GM19351 (cell line): ENCODE measurements at regions not wholly inside any gene's neighbourhood (a gene's known extent, or its start where the extent isn't known, plus 50 kb on each side); places are given as distances from the start of the nearest gene placed in this dataset.
A peak's percentile ranks its signal among the peaks of the same experiment; 100 is the strongest.

Experiments used
- ATAC-seq: cut with Tn5 transposase; IDR thresholded peaks from one replicate; pipeline ENCODE4 v1.9.1; 2021; ENCODE audit warnings: mild to moderate bottlenecking, moderate library complexity; ENCODE audit not compliant: unreplicated experiment

DNA sequence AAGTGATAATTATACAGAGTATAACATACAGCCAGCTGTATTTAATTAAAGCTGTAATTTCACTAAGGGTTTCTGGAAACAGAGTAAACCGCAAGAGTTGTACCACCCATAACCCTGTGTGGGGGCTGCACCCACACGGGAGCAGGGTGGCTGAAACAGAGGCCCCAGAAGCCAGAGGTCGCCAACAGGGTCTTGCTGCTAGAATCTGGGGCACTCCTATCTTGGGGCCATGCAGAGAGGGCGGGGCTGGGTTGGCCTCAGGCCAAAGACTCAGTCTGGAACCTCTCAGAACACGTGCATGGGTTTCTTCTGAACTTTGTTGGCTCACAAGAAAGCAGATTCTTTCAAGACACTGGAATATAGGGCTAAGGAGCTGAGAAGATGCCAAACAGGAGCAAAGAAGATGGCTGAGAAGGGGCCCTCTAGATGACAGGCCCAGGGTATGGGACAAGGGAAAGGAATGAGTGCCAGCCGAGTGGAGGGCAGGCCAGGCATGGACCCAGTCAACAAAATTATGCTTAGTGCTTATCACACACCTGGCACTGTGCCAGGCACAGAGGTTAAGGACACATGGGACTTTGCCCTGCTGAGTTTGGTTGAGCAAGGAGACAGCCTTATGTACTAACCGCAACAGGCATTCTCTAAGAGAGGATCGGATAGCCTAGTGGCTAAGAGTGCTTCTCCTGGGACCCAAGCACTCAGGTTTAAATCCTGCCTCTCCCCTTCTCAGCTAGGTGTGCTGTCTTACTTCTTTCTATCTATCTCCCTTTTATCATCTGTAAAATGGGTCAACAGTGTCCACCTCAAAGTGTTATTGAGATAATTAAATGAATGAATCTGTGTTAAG is 96.6 kb upstream of the FOXP4 start:
- ATAC-seq, result no peak

DNA sequence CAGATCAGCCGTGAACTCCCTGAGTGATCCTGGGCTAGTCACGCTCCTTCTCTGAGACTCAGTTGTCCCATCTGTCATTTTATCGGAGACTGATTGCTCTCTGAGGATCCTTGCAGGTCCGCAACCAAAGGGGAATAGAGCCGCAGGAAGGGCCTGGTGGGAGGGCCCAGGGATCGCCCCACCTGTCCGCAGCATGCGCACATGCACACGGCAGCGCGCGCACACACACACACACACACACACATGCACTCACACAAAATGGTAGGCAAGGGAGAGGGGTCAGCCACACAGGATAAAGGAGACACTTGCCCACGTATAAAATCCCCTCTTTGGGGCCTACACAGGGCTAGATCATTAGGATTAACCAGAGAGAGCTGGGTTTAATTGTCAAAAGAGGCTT is 95.6 kb upstream of the FOXP4 start:
- ATAC-seq, result no peak

DNA sequence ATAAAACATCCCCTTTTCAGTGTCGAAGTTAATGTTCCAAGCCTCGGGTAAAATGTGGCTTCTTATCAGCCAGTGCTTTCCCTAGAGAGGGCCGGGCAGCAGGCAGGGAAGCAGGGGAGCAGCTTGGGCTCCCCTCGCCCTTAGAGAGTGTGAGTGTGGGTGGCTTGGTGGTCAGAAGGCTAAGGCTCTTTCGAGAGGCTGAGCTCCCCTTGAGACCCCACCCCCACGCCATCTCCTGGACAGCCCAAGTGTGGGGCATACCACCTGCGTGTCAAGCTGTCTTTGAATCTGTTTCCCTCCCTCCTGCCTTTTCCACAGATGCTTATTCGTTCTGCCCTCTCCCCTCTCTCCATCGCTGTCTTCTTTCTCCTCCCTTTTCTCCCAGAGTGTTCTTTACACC is 95.1 kb upstream of the FOXP4 start:
- no peak for ATAC-seq

- ATAC-seq, result no peak
Measured at GRCh38 chr6:41451515-41452163, 94.5 kb upstream of the FOXP4 start.

DNA sequence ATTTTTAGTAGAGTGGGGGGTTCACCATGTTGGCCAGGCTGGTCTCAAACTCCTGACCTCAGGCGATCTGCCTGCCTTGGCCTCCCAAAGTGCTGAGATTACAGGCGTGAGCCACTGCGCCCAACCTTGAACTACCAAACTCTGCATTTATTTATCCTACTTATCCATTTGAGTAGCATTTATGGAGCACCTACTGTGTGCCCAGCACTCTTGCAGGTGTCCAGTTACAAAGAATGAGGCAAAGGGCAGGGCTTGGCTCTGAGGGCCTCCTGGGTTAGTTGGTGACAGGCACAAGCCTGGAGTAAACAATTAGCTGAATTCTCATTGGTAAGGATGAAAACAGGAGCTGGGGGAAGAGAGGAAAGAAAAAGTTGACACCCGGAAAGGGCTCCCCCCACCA is 93.4 kb upstream of the FOXP4 start:
- ATAC-seq, result no peak

GRCh38 chr6:41453244-41453643 is 92.9 kb upstream of the FOXP4 start:
- ATAC-seq, result no peak

DNA sequence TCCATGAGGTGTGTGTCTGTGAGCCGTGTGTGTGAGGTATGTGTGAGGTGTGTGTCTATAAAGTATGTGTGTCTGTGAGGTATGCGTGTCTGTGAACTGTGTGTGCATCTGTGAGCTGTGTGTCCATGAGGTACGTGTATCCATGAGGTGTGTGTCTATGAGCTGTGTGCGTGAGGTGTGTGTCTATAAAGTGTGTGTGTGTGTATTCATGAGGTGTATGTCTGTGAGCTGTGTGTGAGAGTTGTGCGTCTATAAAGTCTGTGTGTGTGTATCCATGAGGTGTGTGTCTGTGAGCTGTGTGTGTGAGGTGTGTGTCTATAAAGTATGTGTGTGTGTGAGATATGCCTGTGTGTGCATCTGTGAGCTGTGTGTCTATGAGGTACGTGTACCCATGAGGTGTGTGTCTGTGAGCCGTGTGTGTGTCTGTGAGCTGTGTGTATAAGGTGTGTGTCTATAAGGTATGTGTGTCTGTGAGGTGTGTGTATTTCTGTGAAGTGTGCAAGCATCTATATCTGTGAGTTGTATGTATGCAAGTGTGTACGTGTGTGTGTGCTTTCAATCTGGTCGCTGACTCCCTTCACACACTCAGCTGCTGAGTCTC is 91.9 kb upstream of the FOXP4 start:
- no peak for ATAC-seq

DNA sequence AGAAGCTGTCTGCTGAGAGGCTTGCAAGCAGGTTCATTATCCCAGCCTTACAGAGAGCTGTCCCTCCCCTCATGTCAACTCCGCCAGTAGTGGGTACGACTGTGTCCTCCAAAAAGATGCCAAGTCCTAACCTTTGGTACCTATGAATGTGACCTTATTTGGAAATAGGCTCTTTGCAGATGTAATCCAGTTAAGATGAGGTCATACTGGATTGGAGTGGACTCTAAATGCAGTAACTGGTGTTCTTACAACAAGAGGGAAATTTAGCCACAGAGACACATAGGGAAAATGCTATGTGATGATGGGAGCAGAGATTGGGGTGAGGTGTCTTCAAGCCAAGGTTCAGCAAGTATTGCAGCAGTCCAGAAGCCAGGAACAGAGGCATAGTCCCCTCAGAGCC is 90.8 kb upstream of the FOXP4 start:
- ATAC-seq, result no peak

GRCh38 chr6:41455818-41456217 is 90.4 kb upstream of the FOXP4 start:
- no peak for ATAC-seq

DNA sequence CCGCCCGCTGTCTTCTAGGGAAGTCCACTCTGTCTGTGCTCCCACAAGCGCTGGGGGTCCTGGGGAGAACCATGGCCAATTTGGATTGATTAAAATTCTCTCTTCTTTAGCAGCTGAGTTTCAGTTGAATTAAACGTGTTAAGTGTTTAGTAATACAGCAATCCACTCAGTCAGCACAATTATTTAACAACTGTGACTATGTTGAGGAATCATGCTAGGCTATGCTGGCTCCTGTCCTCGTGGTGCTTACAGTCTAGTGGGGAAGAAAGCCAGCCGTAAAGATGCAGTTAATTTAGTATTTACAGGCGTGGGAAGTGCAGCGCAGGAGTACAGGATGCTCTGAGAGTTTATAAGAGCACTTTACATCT is 88.9 kb upstream of the FOXP4 start:
- ATAC-seq, result no peak

DNA sequence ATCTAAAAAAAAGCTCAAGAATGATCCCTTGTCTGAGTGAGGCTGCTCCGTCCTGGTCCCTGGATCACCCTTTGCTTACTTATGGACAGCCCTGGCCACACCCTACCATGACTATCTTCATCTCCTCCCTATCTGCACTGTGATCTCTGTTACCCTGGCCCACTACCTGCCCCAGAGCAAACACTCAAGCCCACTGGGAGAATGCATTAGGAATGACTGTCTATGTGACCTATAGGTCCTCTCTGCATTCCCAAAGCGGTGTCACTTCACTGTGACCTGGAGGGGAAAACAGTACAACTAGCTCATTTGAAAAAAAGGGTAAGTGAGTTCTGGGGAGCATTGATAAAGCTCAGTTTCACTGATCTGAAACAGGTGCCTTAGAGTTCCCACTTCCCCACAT is 86.4 kb upstream of the FOXP4 start:
- ATAC-seq, result no peak

DNA sequence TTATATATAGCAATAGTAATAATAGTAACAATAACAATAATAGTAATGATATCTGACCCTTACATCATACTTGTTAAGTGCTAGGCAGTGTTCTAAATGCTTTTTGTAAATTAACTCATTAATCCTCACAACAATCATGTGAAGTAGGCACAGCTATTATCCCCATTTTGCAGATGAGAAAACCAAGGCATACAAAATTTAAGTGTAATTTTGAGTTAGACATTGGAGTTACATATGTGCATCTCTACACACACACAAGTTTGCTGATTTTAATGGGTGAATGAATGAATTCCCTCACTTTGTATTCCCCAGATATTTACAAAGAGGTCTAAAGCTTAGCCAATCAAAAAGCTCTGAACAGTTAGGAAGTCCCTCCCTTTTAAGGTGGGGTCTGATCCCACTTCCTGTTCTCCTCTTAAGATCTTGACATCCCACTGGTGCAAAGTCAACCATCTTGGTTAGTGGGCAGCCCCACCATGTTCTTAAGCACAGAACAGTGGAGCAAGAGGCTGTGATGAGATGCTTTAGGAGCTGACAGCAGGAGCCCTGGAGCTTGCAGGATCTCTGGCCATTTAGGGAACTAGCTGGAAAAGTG is 85.3 kb upstream of the FOXP4 start:
- ATAC-seq, result no peak

GRCh38 chr6:41462033-41462432 is 84.1 kb upstream of the FOXP4 start:
- no peak for ATAC-seq

DNA sequence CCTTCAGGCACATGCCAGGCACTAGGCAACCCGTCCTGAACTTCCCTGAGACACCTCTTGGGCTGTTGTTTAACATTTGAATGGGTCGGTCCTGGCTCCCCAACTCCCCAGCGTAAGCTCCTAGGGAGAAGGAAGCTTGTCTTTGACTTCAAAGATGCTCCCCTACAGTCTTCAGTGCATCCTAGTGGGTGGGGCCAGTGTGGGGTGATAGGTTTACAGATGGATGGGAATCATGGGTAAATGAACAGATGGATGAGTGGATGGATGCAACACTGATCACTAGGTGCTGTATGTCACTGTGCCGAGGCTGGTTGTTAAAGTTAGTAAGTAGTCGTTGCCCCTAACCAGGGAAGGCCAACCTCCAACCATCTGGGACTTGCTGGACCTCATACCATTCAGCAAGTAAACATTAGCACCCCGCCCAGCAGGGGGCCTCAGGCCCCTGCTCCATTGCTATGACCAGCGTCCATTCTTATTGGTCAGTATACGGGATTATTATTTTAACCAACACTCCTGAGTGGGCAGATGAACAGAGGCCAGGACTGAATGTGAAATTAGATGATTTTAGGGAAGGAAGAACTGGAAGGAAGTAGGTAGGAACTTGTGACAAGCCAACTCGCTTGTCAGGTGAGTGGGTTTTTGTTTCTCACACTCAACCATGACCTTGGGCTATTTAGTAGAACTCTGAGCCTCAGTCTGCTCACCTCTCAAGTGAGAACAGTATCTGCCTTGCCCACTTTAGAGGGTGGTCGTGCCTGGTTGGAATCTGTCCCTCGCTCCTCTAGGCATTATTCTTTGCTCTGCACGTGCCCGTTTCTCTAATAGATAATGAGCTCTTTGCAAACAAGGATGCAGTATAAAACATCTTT is 82.9 kb upstream of the FOXP4 start:
- peak; percentile 69 for ATAC-seq

DNA sequence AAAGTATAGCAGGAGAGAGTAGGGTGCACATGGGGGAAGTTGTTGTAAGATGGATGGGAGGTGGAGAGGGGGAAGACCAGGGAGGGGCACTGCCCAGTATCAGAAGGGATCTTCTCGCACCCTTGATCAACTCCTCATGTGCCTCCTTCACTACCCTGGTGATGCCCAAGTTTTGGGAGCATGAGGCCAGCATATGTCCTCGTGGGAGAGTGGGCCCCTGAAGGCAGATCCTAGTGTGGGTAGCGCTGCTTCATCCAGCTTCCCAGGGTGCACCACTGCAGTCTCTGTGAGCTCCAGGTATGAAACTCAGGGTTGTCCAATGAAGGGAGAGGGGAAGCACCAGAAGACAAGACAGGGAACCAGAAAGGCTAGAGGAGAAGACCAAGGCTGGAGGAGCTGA is 82.2 kb upstream of the FOXP4 start:
- no peak for ATAC-seq

GRCh38 chr6:41464481-41464880 is 81.7 kb upstream of the FOXP4 start:
- ATAC-seq, result no peak

GRCh38 chr6:41466437-41466990 is 79.7 kb upstream of the FOXP4 start:
- no peak for ATAC-seq

GRCh38 chr6:41467061-41467460 is 79.1 kb upstream of the FOXP4 start:
- ATAC-seq, result no peak

- ATAC-seq, result no peak
Measured at GRCh38 chr6:41467627-41468404, 78.4 kb upstream of the FOXP4 start.
